Astrocyte (in vitro differentiated cells and primary cell): ENCODE measurements at regions not wholly inside any gene's neighbourhood (a gene's known extent, or its start where the extent isn't known, plus 50 kb on each side); places are given as distances from the start of the nearest gene placed in this dataset.

Experiments
- DNase-seq: peaks from one replicate; pipeline ENCODE4 v3.0.0-alpha.2; 2010; ENCODE audit warnings: low read depth
- FAIRE-seq: peaks from 2 replicates; lab custom pipeline; 2011; peaks lifted over from hg19 to GRCh38; lab: Jason Lieb, UNC
- H2AFZ ChIP-seq: 2 replicates; pipeline ENCODE4 v1.6.0; 2012; ENCODE audit warnings: low read depth, low read length, inconsistent platforms
- H3K27ac ChIP-seq: 2 replicates; pipeline ENCODE4 v1.5.1; 2011; ENCODE audit warnings: low read depth, low read length, inconsistent platforms
- H3K27me3 ChIP-seq: 2 replicates; pipeline ENCODE4 v1.6.0; 2011; ENCODE audit warnings: low read length, inconsistent platforms; ENCODE audit not compliant: insufficient read depth
- H3K36me3 ChIP-seq: 2 replicates; pipeline ENCODE4 v1.5.1; 2011; ENCODE audit warnings: low read length, inconsistent platforms; ENCODE audit not compliant: insufficient read depth
- H3K4me1 ChIP-seq: 2 replicates; pipeline ENCODE4 v1.5.1; 2011; ENCODE audit warnings: low read length, inconsistent platforms; ENCODE audit not compliant: insufficient read depth
- H3K4me2 ChIP-seq: 2 replicates; pipeline ENCODE4 v1.6.0; 2012; ENCODE audit warnings: low read length, inconsistent platforms
- H3K4me3 ChIP-seq: 2 replicates; pipeline ENCODE4 v1.5.1; 2011; ENCODE audit warnings: low read depth, mild to moderate bottlenecking, low read length, inconsistent platforms; ENCODE audit not compliant: insufficient read depth
- H3K79me2 ChIP-seq: 2 replicates; pipeline ENCODE4 v1.6.0; 2012; ENCODE audit warnings: mild to moderate bottlenecking, low read length, inconsistent platforms; ENCODE audit not compliant: insufficient read depth
- H3K9ac ChIP-seq: 2 replicates; pipeline ENCODE4 v1.6.0; 2012; ENCODE audit warnings: mild to moderate bottlenecking, low read length, inconsistent platforms
- H3K9me3 ChIP-seq: 2 replicates; pipeline ENCODE4 v1.5.1; 2012; ENCODE audit warnings: low read depth, mild to moderate bottlenecking, low read length, inconsistent platforms; ENCODE audit not compliant: insufficient read depth
- H4K20me1 ChIP-seq: 2 replicates; pipeline ENCODE4 v1.6.0; 2012; ENCODE audit warnings: low read length, inconsistent platforms; ENCODE audit not compliant: insufficient read depth
- H3K27ac Mint-ChIP-seq: one replicate; pipeline ENCODE4 v1.8.0; 2021; ENCODE audit warnings: mild to moderate bottlenecking, mixed read lengths; ENCODE audit not compliant: unreplicated experiment
- H3K27me3 Mint-ChIP-seq: one replicate; pipeline ENCODE4 v1.8.0; 2021; ENCODE audit warnings: low read depth, mixed read lengths; ENCODE audit not compliant: unreplicated experiment
- H3K36me3 Mint-ChIP-seq: one replicate; pipeline ENCODE4 v1.8.0; 2021; ENCODE audit warnings: low read depth, mixed read lengths; ENCODE audit not compliant: unreplicated experiment
- H3K4me1 Mint-ChIP-seq: one replicate; pipeline ENCODE4 v1.8.0; 2021; ENCODE audit warnings: low read depth, mixed read lengths; ENCODE audit not compliant: unreplicated experiment
- H3K4me3 Mint-ChIP-seq: one replicate; pipeline ENCODE4 v1.8.0; 2021; ENCODE audit warnings: mild to moderate bottlenecking, moderate library complexity, mixed read lengths; ENCODE audit not compliant: unreplicated experiment
- H3K9me3 Mint-ChIP-seq: one replicate; pipeline ENCODE4 v1.8.0; 2021; ENCODE audit warnings: mild to moderate bottlenecking, mixed read lengths; ENCODE audit not compliant: unreplicated experiment
- CTCF ChIP-seq: IDR thresholded peaks from 2 replicates; pipeline ENCODE4 v1.5.1; 2011; ENCODE audit warnings: low read depth, mild to moderate bottlenecking, inconsistent platforms, low read length, moderate library complexity; ENCODE audit not compliant: insufficient read depth
- EZH2 ChIP-seq: IDR thresholded peaks from 2 replicates; pipeline ENCODE4 v1.6.1; 2012; ENCODE audit warnings: mild to moderate bottlenecking, low read length, inconsistent platforms; ENCODE audit not compliant: insufficient read depth

GRCh38 chr16:63752347-63752746 is 1369.5 kb downstream of the CDH11 start:
- Histone ChIP-seq H3K4me1 (no peaks in the 10 kb centered on the region), H3K4me2 (no peak overlapping the region), H4K20me1 (no peaks in the 10 kb centered on the region), H3K4me3 (no peak overlapping the region), H3K9me3 (no peaks in the 10 kb centered on the region), H3K27me3 (no peaks in the 10 kb centered on the region), H3K27ac (no peak overlapping the region), H2AFZ (no peak overlapping the region), H3K9ac (no peak overlapping the region), H3K79me2 (no peaks in the 10 kb centered on the region), H3K36me3 (no peaks in the 10 kb centered on the region)
- Mint-ChIP-seq H3K4me1 (peaks cover 17% of the 10 kb centered on the region), H3K27ac (no peak overlapping the region), H3K9me3 (peaks cover 2% of the 10 kb centered on the region), H3K36me3 (no peaks in the 10 kb centered on the region), H3K4me3 (no peak overlapping the region), H3K27me3 (no peaks in the 10 kb centered on the region)
- DNase-seq (no peak), FAIRE-seq (no peak)
- TF ChIP-seq EZH2 (no peak), CTCF (no peak)

GRCh38 chr16:63749276-63749675 is 1372.6 kb downstream of the CDH11 start:
- Histone ChIP-seq H3K9ac (no peak overlapping the region), H3K79me2 (no peaks in the 10 kb centered on the region), H4K20me1 (no peaks in the 10 kb centered on the region), H3K4me2 (no peak overlapping the region), H3K27me3 (no peaks in the 10 kb centered on the region), H3K36me3 (no peaks in the 10 kb centered on the region), H3K4me3 (no peak overlapping the region), H3K9me3 (no peaks in the 10 kb centered on the region), H3K4me1 (no peaks in the 10 kb centered on the region), H3K27ac (no peak overlapping the region), H2AFZ (no peak overlapping the region)
- no peak overlapping the region for H3K27ac Mint-ChIP-seq
- no peak for TF ChIP-seq EZH2
- TF ChIP-seq CTCF = no peak
- no peaks in the 10 kb centered on the region for H3K27me3 Mint-ChIP-seq
- H3K4me3 Mint-ChIP-seq = no peak overlapping the region
- H3K36me3 Mint-ChIP-seq = peaks cover 2% of the 10 kb centered on the region
- no peak for FAIRE-seq
- H3K9me3 Mint-ChIP-seq = peaks cover 5% of the 10 kb centered on the region
- DNase-seq = no peak
- peaks cover 24% of the 10 kb centered on the region for H3K4me1 Mint-ChIP-seq

DNA sequence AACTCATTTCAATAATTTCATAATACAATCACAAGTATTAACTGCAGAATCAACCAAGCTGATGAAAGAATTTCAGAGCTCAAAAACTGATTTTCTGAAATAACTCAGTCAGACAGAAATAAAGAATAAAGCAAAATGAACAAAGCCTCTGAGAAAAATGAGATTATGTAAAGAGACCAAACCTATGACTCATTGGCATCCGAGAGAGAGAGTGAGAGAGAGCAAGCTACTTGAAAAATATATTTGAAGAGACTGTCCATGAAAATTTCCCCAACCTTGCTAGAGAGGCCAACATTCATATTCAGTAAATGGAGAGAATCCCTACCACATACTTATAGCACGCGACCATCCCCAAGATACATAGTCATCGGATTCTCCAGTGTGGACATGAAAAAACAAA is 1376.4 kb downstream of the CDH11 start:
- H3K4me2 ChIP-seq = no peak overlapping the region
- Mint-ChIP-seq H3K4me1 (peaks cover 24% of the 10 kb centered on the region), H3K4me3 (no peak overlapping the region), H3K27ac (no peak overlapping the region), H3K9me3 (peaks cover 2% of the 10 kb centered on the region), H3K27me3 (no peaks in the 10 kb centered on the region), H3K36me3 (peaks cover 2% of the 10 kb centered on the region)
- no peak overlapping the region for H2AFZ ChIP-seq
- no peaks in the 10 kb centered on the region for H4K20me1 ChIP-seq
- H3K9me3 ChIP-seq = no peaks in the 10 kb centered on the region
- no peaks in the 10 kb centered on the region for H3K27me3 ChIP-seq
- no peak overlapping the region for H3K27ac ChIP-seq
- FAIRE-seq (no peak), DNase-seq (peak; percentile 2)
- H3K4me3 ChIP-seq = no peak overlapping the region
- H3K4me1 ChIP-seq = no peaks in the 10 kb centered on the region
- H3K36me3 ChIP-seq = no peaks in the 10 kb centered on the region
- TF ChIP-seq CTCF (no peak), EZH2 (no peak)
- H3K9ac ChIP-seq = no peak overlapping the region
- no peaks in the 10 kb centered on the region for H3K79me2 ChIP-seq
